ENCODE measurements at regions not wholly inside any gene's neighbourhood (a gene's known extent, or its start where the extent isn't known, plus 50 kb on each side); places are given as distances from the start of the nearest gene placed in this dataset.
"Not testable (repeated sequence)": the region's sequence is repeated elsewhere in the genome, so short reads cannot be mapped to it uniquely, and the experiment has no call there.

GRCh38 chr3:187890405-187890752 is 145.1 kb upstream of the BCL6 start:
- not testable (repeated sequence) for TF ChIP-seq FOXA1 (IDR thresholded peaks at IDR 0.05); FOXM1 (IDR thresholded peaks at IDR 0.05; ENCODE audit: borderline replicate concordance); SP1 (IDR thresholded peaks at IDR 0.05); HDGF (IDR thresholded peaks at IDR 0.05; ENCODE audit: borderline replicate concordance); SUZ12 (IDR thresholded peaks at IDR 0.05); BHLHE40 (IDR thresholded peaks at IDR 0.05; ENCODE audit: borderline replicate concordance); TARDBP (IDR thresholded peaks at IDR 0.05); LEF1 (IDR thresholded peaks at IDR 0.05; ENCODE audit: borderline replicate concordance); ELF4 (IDR thresholded peaks at IDR 0.05)

Measured in HEK293T (cell line).